Activated CD4-positive, alpha-beta T cell treated with anti-CD3 and anti-CD28 coated beads, Interleukin-2, amount 50 U/mL, for 16 hours (primary cell): ENCODE measurements at regions not wholly inside any gene's neighbourhood (a gene's known extent, or its start where the extent isn't known, plus 50 kb on each side); places are given as distances from the start of the nearest gene placed in this dataset.
A peak's percentile ranks its signal among the peaks of the same experiment; 100 is the strongest.
"Not testable (repeated sequence)": the region's sequence is repeated elsewhere in the genome, so short reads cannot be mapped to it uniquely, and the experiment has no call there.

Experiments
- DNase-seq: peaks from one replicate; pipeline ENCODE4 v3.0.0-alpha.2; 2020

DNA sequence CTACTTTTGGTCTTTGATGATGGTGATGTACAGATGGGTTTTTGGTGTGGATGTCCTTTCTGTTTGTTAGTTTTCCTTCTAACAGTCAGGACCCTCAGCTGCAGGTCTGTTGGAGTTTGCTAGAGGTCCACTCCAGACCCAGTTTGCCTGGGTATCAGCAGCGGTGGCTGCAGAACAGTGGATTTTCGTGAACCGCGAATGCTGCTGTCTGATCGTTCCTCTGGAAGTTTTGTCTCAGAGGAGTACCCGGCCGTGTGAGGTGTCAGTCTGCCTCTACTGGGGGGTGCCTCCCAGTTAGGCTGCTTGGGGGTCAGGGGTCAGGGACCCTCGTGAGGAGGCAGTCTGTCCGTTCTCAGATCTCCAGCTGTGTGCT, 56.6 kb upstream of the TNFAIP8 start:
- DNase-seq, result not testable (repeated sequence)

- peak; percentile 77 for DNase-seq
Measured at GRCh38 chr5:119299615-119300310, 56.1 kb upstream of the TNFAIP8 start.

DNA sequence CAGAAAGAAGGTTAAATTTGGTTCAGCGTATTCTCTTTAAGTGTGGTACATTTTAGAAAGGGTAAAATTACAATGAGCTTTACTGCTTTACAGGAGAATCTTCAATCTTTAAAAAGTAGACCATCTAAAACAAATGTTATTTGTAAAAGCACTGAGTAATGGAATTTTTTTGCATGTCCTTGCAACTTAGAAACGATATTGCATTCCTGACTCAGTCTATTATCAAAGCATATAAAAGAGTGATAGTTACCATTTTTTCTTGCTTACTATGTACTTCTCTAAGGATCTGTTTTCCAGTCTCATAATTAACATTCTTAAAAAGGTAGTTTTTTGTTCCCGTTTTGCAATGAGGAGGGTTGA, 55.5 kb upstream of the TNFAIP8 start:
- no peak for DNase-seq

DNA sequence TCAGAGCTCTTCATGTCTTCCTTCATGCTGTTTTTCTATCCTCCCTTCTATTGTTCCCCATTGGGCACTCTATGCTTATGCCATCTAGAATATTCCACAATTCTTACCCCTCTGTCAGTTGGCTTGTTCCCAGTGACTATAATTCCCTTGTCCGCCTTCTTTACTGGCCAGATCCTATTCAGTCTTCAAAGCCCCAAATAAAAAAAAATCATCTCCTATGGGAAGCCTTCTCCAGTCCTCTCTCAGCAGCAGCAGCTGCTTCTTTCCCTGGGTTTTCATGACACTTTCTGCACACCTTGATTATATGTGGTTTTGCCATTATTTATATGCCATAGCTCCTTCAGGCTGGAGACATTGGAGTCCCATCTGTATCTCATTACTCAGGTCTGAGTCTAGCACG, 54.6 kb upstream of the TNFAIP8 start:
- no peak for DNase-seq

DNA sequence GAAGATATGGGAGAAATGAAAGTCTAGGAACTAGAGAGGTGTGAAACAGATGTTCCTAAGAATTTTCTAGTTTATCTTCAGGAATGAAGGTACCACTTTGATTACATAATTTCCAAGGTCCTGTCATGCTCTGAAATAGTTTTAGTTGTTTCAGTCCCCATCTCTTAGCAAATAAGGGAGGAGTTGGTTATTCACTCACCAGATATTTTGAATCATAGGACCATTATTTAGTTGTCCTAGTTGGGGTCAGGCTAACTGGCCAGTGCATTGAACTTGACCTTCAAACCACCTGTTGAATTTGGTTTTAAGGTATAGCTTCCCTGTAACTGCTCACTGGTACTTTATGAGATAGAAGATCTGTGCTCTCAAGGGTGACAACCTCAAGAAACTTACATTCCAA, 53.9 kb upstream of the TNFAIP8 start:
- no peak for DNase-seq

GRCh38 chr5:119302449-119302848, 53.4 kb upstream of the TNFAIP8 start:
- DNase-seq, result no peak

DNA sequence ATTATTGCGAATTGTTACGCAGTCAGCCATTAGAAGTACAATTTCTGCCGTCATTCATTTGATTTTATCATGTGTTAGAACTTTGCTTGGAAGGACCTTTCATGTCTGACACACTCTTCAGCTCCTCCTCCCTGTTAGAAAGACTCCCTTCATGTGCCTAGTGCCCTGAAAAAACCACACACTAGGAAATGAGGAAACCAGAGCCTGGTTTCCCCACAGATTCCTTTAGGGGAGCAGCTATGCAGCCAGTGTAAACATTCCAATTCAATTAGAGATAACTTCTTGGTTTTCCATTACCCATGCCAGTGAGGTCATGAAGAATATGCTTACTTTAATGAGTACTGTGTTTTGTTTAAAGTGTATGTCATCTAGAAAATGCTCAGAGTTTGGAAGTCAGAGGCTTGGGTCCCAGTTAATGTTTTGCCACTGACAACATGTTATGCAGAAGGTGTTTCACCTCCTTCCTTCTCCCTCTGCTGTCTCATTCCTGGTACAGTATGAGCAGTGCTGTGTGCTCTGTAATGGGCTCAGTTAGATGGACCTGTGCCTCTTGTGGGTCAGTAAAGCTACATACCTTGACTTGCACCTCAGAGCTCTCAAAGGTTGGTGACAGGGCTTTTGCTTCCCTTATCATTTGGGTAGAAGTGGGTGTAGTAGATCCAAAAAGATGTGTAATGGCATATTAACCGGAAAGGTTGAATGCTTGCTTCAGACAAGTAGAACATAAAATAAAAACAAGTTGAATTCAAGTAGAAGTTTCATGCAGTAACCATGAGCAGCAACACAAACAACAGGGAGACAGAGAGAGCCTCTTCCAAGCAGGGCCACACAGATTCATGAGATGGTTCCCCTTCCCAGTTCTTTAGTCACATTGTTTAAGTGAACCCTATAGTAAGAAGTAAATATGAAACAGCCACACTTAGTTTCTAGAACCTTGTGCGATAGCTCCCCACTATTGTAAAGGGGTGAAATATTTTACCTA, 52.6 kb upstream of the TNFAIP8 start:
- no peak for DNase-seq

DNA sequence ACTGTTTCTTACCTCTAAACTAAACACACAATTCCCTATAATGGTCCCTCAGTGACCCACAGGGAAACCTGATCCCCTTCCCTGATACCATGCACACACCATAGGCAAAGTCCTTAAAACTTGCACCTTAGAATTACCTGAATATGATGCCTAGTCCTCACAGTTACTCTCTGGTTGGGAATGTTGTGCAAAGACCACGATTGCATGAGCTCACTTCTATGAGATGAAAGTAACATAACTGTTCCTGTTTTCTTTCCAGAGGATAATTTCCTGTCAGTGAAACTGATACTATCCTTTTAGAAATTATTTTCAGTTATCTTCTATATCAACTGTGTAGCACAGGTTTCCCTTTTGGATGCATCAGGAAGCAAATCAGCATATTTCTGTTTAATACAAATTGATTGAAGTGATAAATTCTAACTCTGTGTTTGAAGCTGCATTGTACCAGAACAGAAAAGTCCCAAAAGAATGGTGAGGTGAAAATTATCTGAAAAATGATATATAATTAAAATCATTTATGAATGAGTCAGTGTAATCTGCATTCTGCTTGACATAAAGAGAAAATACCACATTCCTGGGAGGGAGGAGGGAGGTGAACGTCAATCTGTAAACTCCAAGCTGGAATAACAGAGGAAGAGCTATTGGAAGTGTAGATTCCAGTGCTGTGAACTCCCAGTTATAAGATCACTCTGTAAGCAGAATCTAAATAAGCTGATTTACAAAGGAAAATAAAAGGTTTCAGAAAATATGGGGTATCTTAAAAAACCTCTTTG, 51.2 kb upstream of the TNFAIP8 start:
- no peak for DNase-seq
